ENCODE measurements at regions not wholly inside any gene's neighbourhood (a gene's known extent, or its start where the extent isn't known, plus 50 kb on each side); places are given as distances from the start of the nearest gene placed in this dataset.
A peak's percentile ranks its signal among the peaks of the same experiment; 100 is the strongest.

DNA sequence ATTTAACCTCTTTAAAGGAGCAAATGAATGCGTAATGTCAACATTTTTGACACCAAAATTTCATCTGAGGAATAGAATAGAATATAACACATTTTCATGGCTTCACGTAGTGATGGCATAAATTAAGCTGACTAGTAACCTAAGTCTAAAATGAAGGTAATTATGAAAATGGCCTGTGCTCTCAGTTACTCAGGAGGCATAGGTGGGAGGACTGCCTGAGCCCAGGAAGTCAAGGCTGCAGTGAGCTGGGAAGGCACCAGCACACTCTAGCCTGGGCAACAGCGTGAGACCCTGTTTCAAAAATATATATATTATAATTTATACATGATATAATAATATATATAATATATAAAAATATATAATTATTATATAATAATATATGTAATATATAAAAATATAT, 383.2 kb upstream of the ATP2B1 start:
- intact Hi-C loops (cut with DNase I, micrococcal nuclease), result no loop called here
- ATAC-seq (no peak), DNase-seq (no peak)

DNA sequence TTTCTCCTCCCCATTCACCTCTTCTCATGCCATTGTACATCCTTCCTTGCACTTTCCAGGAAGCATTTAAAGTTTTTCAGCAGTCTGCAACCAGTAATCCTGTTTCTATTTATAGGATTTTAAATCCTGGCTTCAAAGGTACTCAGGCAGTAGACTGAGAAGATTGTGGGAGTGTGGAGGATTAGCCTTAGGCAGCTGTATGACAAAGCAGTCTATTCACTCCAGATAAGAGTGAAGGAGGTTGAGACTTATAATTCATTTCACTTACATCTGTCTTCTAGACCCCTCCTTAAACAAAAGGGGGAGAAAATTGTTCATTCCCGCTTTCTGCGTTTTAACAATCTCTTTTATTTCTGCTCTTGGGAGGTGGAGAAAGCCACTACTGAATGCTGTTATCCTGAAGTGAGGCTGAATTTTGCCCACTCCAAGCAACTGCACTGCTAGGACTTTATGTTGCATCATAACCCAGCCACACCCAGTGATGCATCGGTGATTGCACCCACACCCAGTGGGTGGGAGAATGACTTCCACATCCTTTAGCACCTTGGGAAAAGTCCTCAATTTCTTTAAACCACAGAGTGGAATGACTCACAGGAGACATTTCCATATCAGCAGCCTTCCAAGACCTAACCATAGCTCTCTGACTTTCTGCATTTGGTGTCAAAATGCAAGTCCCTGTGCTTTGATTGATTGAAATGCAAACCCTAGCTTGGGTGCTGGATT, 382.5 kb upstream of the ATP2B1 start:
- intact Hi-C loops (cut with DNase I, micrococcal nuclease), result no loop called here
- DNase-seq (peak; percentile 64 to 66), ATAC-seq (peak; percentile 100)

DNA sequence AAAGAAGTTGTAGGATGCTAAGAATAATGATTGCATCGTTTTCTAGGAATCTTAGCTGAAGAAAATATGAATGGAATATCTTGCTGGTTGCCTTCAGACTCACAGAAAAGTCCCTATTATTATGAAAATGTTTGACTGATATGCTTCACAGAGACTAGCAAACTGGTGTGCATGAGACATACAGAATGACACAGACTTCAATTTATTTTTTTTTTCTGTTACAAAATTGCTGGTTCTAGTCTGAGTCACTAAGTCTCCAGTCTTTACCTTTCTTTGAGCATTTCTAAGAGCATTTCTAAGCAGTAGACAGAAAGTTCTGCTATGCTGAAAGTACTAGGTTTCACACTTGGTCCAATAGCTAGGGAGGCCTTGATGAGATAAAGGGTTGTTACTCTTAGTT, 377.6 kb upstream of the ATP2B1 start:
- DNase-seq, result no peak
- no peak for ATAC-seq
- intact Hi-C loops (cut with DNase I, micrococcal nuclease), result no loop called here

DNA sequence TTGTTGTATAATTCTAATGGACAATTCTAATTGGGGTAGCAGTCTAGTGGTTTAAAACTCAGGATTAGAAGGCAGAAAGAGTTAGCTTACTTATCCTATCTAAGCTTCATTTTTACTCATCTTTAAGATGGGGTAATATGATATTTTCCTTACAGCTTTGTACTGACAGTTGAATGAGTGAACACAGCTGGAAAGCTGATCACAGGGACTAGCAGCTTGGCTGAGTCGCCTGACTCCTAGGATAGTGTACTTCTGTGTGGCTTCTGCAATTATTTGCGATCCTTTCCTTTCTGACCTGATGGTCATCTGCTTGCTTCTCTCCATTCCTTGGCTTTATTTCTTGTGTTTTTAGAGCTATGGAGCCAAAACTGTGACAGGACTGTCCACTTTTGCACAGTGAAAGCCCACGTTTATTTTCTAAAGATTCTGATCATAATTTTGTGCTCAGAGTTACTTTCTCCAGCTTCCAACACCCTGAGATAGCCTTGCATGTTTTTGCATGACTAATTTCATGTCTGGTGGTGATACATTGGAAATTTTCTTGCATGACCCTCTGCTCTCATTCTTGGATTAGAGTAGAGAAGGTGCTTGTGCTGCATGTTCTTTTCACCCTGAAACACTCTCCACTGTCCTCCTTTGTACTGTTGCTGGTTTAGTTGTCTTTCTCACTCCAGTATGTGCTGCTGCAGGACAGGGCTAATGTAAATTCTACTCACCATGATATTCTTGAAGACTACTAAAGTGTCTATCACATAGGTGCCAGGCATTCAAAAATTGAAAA, 377.0 kb upstream of the ATP2B1 start:
- DNase-seq, result no peak
- ATAC-seq, result no peak
- intact Hi-C loops (cut with DNase I, micrococcal nuclease), result no loop called here

DNA sequence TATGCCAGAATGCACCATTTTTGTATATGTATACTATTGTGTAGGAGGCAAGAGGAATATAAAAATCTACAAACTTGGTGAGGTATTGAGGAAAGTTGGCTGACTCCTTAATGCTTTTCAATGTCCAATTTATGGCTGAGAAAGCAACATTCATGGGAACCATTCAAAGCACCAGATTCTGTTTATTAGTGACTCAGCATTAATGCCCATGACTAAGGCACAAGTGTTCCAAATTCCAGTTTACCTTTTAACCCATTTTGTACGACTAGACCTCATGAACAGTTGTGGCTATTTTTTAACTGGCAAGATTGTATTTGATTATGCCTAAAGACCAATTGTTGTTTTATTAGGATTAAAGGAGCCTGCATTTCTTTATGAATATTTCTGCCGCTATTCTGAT, 375.4 kb upstream of the ATP2B1 start:
- ATAC-seq (no peak), DNase-seq (no peak)
- intact Hi-C loops (cut with DNase I, micrococcal nuclease), result no loop called here

DNA sequence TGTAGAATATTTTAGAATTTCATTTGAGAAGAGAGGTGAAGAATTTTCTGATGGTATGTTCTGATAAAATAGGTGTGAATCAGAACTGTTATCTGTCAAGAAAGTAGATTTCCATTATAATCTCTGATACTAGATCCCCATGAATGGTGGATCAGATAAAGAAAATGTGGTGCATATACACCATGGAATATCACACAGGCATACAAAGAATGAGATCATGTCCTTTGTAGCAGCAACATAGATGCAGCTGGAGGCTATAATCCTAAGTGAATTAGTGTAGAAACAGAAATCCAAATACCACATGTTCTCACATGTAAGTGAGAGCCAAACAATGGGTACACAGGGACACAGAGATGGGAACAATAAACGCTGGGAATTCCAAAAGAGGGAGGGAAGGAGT, 372.0 kb upstream of the ATP2B1 start:
- ATAC-seq (no peak), DNase-seq (no peak)
- intact Hi-C loops (cut with DNase I, micrococcal nuclease), result no loop called here

DNA sequence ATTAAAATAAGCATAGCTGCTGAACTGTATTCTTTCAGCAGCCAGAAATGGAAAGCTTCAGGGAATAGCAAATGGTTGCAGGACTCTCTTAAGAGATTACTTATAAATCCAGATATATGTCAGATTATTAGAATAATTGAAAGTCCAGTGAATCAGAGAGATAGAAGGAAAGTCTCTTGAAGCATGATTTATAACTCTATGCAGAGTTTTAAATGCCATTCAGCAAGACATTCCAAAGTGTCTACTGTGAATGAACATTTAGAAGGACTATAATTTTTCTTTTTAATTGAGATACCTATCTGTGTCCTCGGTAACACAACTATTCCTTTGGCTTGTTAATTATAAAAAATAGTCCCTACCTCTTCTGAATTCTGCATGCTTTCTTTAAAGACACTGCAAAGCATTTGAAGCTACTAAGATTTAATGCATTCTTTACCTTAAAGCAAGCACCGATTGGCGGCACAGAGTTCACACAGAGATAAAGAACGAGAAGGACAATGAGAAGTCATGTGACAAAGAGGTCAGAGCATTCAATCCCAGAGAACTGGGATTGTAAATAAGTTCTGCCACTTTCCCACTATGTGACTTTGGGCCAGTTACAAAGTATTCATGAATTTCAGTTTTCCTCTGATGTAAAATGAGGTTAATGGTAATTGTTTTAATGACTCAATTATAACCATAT, 371.0 kb upstream of the ATP2B1 start:
- ATAC-seq (no peak), DNase-seq (no peak)
- intact Hi-C loops (cut with DNase I, micrococcal nuclease), result no loop called here

DNA sequence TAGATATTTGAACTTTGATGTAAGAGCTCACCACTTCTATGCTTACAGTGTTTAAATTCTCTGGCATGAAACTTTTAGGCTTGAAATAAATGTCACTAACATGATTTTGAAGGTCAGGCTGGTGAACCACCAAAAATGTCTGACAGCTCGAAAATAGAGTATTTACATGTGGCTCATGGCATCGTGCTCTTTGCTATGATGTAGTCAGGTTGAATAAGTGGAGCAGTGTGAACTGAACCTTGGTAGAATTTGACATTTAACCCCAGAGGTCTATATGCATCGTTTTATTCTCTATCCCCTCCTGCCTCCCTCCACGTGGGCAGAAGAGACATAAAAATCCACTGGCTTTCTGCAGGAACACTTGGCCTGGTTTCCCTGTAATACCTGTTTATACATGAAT, 369.7 kb upstream of the ATP2B1 start:
- no peak for ATAC-seq
- intact Hi-C loops (cut with DNase I, micrococcal nuclease), result no loop called here
- DNase-seq, result no peak

DNA sequence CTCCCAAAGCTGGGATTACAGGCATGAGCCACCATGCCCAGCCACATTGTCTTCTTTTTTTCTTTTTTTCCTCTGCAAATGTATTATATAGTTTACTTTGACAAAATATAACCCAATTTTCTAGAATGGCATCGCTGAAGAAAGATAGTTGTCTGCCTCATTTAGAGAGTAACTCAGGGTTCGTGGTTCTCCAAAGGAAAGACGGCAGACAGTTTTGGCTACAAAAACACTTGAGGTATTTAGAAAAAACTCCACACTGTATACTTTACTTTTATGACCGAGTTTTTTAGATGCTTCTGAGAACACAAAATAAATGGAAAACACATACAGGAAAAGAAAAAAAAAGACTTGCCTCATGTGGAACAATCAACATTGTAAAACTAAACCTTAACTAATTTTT, 369.1 kb upstream of the ATP2B1 start:
- no peak for ATAC-seq
- DNase-seq, result no peak
- intact Hi-C loops (cut with DNase I, micrococcal nuclease), result no loop called here

DNA sequence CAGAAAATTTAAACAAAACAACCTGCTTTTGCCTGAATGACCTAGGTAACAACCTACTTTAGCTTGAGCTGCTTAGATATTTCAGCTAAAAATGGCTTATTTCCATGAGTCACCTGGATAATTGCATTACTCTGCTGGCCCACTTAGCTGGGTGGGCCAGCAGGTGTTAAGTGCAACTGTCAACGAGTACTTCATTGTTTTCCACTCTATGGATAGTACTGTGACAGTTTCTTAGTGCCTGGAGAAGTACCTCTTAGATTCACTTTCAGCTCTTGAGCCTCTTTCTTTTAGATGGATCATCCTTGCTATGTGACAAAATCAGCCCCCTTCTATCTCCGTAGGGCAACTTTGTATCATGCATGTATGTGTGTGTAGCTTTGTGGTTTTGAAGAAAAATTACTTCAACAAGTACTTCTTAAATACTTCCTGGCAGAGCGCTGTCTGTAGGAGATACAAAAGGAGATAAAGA, 368.2 kb upstream of the ATP2B1 start:
- ATAC-seq (no peak), DNase-seq (no peak)
- intact Hi-C loops (cut with DNase I, micrococcal nuclease), result no loop called here

DNA sequence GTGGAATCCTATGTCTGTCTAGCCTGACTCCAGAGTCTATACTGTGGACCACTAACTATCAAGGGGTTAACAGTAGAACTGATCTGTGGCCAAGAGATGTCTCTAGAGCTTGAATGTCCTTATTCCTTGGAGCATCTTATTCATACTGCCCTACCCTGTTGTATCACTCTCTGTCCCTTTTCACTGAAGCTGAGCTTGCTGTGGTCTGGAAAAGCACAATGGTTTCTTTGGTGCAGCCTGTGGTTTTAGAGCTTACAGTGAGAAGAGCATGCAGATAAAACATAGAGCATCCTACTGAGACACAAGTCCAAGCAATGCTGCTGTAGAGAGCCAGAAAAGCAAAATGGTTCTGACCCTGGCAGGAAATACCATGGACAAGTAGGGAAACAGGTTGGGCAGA, 367.0 kb upstream of the ATP2B1 start:
- no peak for DNase-seq
- intact Hi-C loops (cut with DNase I, micrococcal nuclease), result no loop called here

DNA sequence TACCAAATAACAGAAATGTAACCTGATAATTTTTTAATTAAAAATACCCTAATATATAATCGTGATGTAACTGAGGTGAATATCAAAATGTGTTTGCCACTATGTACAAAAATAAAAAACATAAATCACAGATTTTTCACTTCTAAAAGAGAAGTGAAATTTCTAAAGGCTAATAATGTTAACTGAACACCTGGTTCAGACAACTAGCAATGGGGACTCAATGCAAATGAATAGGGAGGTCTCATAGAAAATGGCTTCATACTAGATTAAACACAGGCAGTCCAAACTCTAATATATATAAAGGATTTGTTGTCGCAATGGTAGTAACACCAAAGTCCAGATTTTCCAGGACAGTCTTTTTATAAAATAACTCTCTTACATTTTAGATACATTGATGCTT, 365.4 kb upstream of the ATP2B1 start:
- ATAC-seq, result no peak
- intact Hi-C loops (cut with DNase I, micrococcal nuclease), result no loop called here
- no peak for DNase-seq

More for the DNA sequence above, 367.0 kb upstream of the ATP2B1 start:
- ATAC-seq, result no peak

DNA sequence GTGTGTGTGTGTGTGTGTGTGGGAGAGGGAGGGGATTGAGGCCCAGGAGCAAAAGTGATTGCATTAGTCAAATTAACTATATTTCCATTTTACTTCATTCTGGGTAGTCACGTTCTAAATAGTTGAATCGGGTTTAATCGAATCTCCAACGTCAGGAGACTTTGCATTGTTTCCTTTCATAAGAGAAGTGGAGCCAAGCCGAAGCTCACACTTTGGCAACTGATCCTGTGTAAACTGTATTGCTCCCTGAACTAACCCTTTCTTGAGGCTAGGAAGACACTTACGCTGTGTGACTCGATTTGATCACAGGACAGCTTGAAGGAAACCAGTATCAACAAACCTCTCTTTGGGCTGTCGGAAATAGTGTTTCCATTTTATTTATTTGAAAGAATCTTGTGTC, 363.4 kb upstream of the ATP2B1 start:
- no peak for ATAC-seq
- no peak for DNase-seq
- intact Hi-C loops (cut with DNase I, micrococcal nuclease), result no loop called here

DNA sequence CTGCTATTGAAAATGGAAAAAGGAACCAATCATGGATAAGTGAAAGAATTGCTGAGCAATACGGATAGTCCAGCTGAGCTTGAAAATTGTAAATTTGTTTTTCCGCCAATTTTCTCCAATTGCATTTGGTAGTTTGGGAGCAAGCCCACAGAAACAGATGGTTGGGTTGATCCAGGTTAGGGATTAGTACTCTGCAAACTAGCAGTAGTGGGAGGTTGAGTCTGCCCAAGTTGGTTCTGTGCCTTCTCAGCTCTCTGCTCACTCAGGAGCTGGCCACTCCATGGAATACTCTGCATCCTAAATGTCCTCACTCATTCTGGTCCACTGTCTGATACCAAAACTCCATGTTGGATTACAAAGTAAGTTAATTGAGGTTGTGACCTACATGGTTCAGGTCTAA, 361.1 kb upstream of the ATP2B1 start:
- DNase-seq (no peak), ATAC-seq (no peak)
- intact Hi-C loops (cut with DNase I, micrococcal nuclease), result no loop called here

DNA sequence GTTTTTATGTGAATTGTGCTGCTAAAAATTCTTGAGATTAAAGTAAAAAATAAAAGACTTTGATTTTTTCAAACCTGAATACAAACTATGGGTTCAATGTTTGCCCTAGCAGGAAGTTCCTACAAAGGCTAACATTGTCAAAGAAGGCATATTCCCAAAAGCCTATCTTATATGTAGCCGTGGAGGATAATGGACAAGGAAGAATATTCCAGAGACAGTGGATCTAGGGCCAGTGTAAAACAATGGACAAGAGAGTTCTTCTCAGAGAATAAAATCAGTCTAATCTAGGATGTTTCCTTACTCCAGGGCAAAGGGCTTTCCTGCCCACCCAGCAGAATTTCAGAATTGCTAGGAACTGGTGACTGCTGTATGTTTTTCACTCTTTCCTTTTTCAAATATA, 359.2 kb upstream of the ATP2B1 start:
- intact Hi-C loops (cut with DNase I, micrococcal nuclease), result no loop called here
- DNase-seq (no peak), ATAC-seq (no peak)

DNA sequence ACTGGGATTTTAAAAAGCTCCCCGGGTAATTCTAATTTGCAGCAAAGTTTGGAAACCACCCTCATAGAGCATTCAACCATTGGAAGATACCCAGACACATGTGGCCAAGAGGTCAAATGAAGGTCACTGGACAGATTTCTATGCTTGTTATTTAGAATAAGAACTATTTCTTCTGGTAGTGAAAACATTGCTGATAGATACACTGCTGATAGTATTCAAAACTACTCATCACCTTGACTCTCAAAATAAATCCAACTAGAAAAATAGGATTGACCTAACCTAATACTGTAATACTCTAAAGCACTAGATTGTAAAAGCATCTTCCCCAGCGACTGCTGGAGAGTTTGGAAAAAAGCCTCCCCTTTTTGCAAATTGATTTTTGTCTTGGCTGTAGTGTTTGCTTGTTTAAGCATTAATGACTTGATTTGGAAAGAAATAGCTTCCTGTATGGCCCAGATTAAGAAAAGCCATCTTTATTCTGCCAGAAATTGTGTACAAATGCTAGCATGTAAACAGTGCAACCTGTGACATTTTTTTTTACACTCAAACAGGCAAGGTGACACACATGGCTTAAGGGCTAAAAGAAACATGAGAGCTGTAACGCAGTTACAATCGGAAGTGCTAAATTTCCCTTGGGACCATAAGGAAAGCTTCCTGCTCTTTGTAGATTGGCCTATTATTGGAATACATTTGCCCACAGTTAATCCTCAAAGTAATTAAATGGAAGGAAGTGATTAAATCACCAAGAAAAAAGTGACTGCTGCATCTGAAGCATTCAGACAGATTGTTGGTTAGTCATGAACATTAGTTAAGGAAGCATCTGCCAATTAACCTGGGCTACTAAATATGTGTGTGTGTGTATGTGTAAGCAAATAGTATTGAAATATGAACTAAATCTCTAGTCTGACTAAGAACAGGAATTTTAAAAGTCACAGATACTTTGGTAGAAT, 356.5 kb upstream of the ATP2B1 start:
- intact Hi-C loops (cut with DNase I, micrococcal nuclease), result no loop called here
- ATAC-seq (no peak), DNase-seq (no peak)

DNA sequence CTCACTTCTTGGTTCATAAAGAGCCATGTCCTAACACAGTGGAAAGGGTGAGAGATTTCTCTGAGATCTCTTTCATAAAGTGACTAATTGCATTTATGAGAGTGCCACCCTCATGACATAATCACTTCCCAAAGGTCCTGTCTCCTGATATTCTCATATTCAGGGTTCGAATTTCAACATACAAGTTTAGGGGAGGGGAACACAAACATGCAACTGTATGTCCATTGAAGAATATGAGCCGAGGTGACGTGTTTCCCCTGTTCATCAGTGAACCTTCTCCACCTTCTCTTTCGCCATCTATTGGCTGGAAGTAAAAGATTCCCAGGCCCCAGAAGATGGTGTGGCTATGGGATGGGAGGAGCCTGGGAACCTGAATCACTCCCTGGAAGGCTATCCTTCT, 354.2 kb upstream of the ATP2B1 start:
- intact Hi-C loops (cut with DNase I, micrococcal nuclease), result no loop called here
- ATAC-seq, result peak; percentile 61
- DNase-seq, result no peak

DNA sequence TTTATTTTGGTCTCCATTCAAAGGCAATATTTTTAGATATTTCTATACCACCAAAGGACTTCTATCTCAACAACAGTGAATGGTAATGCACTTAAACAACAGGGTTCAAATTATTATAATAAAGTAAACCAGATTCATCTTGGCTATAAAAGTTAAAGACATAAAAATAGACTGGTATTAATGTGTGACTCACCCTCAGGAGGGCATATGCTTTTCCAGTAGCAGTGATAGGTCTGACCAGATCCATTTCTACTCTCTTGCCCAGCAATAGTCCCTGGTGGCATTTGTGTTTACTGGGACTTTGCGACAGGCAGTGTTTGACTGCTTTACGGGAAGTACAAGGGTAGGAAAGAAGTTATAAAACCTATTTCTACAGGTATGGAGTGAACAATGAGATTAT, 353.2 kb upstream of the ATP2B1 start:
- intact Hi-C loops (cut with DNase I, micrococcal nuclease), result no loop called here
- ATAC-seq, result no peak
- DNase-seq, result no peak

DNA sequence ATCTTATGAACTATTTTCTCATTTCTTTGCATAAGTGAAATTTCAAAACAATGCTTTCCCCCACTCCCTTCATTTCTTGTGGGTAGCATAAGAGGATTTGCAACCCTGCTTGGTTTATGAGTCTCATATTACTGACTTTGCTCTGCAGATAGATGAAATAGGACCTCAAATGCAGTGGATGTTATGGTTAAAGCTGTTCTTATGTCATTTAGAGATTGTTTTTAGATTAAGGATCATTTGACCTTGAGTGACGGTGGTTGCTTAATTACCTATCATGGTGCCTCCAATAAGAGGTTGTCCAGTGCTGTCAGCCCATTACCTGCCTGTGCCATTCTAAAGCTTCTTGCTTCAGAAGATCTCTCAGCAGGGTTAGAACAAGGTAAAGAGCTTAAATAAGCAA, 351.4 kb upstream of the ATP2B1 start:
- intact Hi-C loops (cut with DNase I, micrococcal nuclease), result no loop called here
- ATAC-seq (no peak), DNase-seq (no peak)
